Ishikawa (cell line): ENCODE measurements at regions not wholly inside any gene's neighbourhood (a gene's known extent, or its start where the extent isn't known, plus 50 kb on each side); places are given as distances from the start of the nearest gene placed in this dataset.

Experiments
- CEBPB ChIP-seq: IDR thresholded peaks from 2 replicates; pipeline ENCODE4 v1.6.1; 2012
- CREB1 ChIP-seq: IDR thresholded peaks from 2 replicates; pipeline ENCODE4 v1.6.1; 2012; ENCODE audit warnings: low read depth
- EGR1 ChIP-seq: IDR thresholded peaks from 2 replicates; pipeline ENCODE4 v1.6.1; 2012
- EP300 ChIP-seq: IDR thresholded peaks from 2 replicates; pipeline ENCODE4 v1.6.1; 2012; ENCODE audit warnings: borderline replicate concordance
- FOXM1 ChIP-seq: IDR thresholded peaks from 2 replicates; pipeline ENCODE4 v1.6.1; 2012; ENCODE audit warnings: low read depth, borderline replicate concordance
- NFIC ChIP-seq: IDR thresholded peaks from 2 replicates; pipeline ENCODE4 v1.6.1; 2012
- RAD21 ChIP-seq: IDR thresholded peaks from 2 replicates; pipeline ENCODE4 v1.6.1; 2012; ENCODE audit warnings: low read depth
- TAF1 ChIP-seq: IDR thresholded peaks from 2 replicates; pipeline ENCODE4 v1.6.1; 2012; ENCODE audit warnings: low read depth, mild to moderate bottlenecking
- TCF12 ChIP-seq: IDR thresholded peaks from 2 replicates; pipeline ENCODE4 v1.6.1; 2012; ENCODE audit warnings: low read depth
- TEAD4 ChIP-seq: IDR thresholded peaks from 2 replicates; pipeline ENCODE4 v1.6.1; 2012
- YY1 ChIP-seq: IDR thresholded peaks from 2 replicates; pipeline ENCODE4 v1.6.1; 2012; ENCODE audit warnings: low read depth
- ZBTB7A ChIP-seq: IDR thresholded peaks from 2 replicates; pipeline ENCODE4 v1.6.1; 2012; ENCODE audit warnings: low read depth
- TF ChIP-seq, protein P1 (sequence below): IDR thresholded peaks from 2 replicates; pipeline ENCODE4 v1.6.1; 2012; ENCODE audit warnings: low read depth, mild to moderate bottlenecking
- TF ChIP-seq, protein P2 (sequence below): IDR thresholded peaks from 2 replicates; pipeline ENCODE4 v1.6.1; 2012
- TF ChIP-seq, protein P3 (sequence below): IDR thresholded peaks from 2 replicates; pipeline ENCODE4 v1.6.1; 2012

DNA sequence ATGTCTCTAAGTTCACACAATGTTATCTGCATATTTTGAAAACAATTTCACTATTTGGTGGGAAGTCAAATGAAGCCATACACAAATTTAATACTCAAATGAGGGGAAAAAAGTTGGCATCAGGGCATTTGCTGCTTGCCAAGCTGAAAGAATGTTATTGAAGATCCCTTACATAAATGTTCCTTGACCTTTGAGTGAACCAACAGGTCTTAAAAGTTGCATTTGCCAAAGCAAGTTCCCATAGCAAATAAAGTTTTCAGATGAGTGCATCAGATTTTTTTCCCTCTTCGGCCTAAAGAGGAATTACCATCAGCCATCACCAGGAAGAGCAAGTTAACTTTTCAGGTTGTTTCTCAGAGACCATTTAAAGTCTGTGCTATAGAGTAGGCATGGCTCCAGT lies 115.9 kb downstream of the COX18 start:
- TF ChIP-seq FOXM1 (no peak), ZBTB7A (no peak), CREB1 (no peak), RAD21 (no peak), TAF1 (no peak), NFIC (no peak), EGR1 (no peak), TCF12 (no peak), EP300 (no peak), TEAD4 (no peak), YY1 (no peak), CEBPB (no peak)
- TF ChIP-seq, protein P1, sequence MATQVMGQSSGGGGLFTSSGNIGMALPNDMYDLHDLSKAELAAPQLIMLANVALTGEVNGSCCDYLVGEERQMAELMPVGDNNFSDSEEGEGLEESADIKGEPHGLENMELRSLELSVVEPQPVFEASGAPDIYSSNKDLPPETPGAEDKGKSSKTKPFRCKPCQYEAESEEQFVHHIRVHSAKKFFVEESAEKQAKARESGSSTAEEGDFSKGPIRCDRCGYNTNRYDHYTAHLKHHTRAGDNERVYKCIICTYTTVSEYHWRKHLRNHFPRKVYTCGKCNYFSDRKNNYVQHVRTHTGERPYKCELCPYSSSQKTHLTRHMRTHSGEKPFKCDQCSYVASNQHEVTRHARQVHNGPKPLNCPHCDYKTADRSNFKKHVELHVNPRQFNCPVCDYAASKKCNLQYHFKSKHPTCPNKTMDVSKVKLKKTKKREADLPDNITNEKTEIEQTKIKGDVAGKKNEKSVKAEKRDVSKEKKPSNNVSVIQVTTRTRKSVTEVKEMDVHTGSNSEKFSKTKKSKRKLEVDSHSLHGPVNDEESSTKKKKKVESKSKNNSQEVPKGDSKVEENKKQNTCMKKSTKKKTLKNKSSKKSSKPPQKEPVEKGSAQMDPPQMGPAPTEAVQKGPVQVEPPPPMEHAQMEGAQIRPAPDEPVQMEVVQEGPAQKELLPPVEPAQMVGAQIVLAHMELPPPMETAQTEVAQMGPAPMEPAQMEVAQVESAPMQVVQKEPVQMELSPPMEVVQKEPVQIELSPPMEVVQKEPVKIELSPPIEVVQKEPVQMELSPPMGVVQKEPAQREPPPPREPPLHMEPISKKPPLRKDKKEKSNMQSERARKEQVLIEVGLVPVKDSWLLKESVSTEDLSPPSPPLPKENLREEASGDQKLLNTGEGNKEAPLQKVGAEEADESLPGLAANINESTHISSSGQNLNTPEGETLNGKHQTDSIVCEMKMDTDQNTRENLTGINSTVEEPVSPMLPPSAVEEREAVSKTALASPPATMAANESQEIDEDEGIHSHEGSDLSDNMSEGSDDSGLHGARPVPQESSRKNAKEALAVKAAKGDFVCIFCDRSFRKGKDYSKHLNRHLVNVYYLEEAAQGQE, result no peak
- TF ChIP-seq, protein P2, sequence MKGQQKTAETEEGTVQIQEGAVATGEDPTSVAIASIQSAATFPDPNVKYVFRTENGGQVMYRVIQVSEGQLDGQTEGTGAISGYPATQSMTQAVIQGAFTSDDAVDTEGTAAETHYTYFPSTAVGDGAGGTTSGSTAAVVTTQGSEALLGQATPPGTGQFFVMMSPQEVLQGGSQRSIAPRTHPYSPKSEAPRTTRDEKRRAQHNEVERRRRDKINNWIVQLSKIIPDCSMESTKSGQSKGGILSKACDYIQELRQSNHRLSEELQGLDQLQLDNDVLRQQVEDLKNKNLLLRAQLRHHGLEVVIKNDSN, result no peak
- TF ChIP-seq, protein P3, sequence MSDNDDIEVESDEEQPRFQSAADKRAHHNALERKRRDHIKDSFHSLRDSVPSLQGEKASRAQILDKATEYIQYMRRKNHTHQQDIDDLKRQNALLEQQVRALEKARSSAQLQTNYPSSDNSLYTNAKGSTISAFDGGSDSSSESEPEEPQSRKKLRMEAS, result no peak

GRCh38 chr4:72951628-72952027 lies 117.9 kb downstream of the COX18 start:
- TF ChIP-seq CEBPB (no peak), CREB1 (no peak), ZBTB7A (no peak), FOXM1 (no peak), TAF1 (no peak)
- TF ChIP-seq, protein P3, result no peak
- TF ChIP-seq, protein P1, result no peak

DNA sequence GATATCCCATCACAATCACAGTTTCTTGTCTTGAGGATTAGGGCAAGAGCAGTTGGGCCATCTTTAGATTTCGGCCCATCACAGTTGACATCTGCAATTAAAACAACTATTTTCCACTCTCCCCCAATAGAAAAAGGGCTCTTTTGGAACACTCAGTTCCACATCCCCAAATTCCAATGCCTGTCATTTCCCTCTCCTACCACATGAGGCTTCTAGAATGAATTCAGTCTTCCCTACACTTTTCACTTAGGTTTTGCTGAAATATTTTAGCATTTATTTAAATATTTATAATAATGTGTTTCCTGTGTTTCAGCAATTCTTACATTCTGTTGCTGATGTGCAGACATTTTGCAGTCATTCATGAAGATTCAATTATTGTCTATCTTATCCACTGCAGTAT lies 118.4 kb downstream of the COX18 start:
- no peak for TF ChIP-seq ZBTB7A
- TF ChIP-seq CEBPB, result no peak
- TF ChIP-seq, protein P1, result no peak
- TF ChIP-seq TEAD4, result no peak
- no peak for TF ChIP-seq NFIC
- no peak for TF ChIP-seq CREB1
- no peak for TF ChIP-seq FOXM1
- no peak for TF ChIP-seq EGR1

GRCh38 chr4:72948080-72948479 lies 121.4 kb downstream of the COX18 start:
- TF ChIP-seq, protein P2, result no peak
- TF ChIP-seq YY1, result no peak
- TF ChIP-seq ZBTB7A, result no peak
- TF ChIP-seq EP300, result no peak
- TF ChIP-seq CREB1, result no peak
- TF ChIP-seq, protein P1, result no peak
- TF ChIP-seq FOXM1, result no peak
- TF ChIP-seq, protein P3, result no peak
- TF ChIP-seq TEAD4, result no peak
